ENCODE measurements at regions not wholly inside any gene's neighbourhood (a gene's known extent, or its start where the extent isn't known, plus 50 kb on each side); places are given as distances from the start of the nearest gene placed in this dataset.

DNA sequence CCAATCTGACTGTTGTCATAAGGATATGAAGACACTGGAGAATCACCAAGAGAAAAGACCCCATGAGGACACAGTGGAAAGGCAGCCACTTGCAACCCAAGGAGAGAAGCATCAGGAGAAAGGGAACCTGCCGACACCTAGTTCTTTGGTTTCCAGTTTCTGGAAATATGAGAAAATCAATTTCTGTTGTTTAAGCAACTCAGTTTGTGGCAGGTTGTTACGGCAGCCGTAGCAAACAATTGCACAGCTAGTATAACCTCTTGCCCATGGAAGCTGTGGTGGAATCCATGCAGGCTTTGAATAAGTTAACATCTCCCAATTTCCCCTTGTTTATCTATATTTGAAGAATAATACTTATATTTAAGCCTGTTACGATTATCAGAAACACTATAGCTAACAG lies 1103.0 kb upstream of the PHF14 start:
- no peaks in the 10 kb centered on the region for H3K79me2 ChIP-seq (ENCODE audit: low read length)
- no peak overlapping the region for H3K9ac ChIP-seq (ENCODE audit: low read length)
- no peaks in the 10 kb centered on the region for H4K20me1 ChIP-seq (ENCODE audit: insufficient read depth, low read length)
- H2AFZ ChIP-seq (ENCODE audit: low read length), result no peak overlapping the region
- no peak overlapping the region for H3K4me3 ChIP-seq (ENCODE audit: low read length)
- no peaks in the 10 kb centered on the region for H3K27me3 ChIP-seq (replicated peaks; ENCODE audit: insufficient read depth, low read length)
- no peaks in the 10 kb centered on the region for H3K9me2 ChIP-seq (replicated peaks; ENCODE audit: insufficient read depth, low read length)
- TF ChIP-seq EZH2phosphoT487 (IDR thresholded peaks at IDR 0.05; ENCODE audit: low read length), result no peak
- no peak for TF ChIP-seq EZH2 (optimal IDR thresholded peaks at IDR 0.05; ENCODE audit: low read depth, low read length)
- TF ChIP-seq, protein P1, sequence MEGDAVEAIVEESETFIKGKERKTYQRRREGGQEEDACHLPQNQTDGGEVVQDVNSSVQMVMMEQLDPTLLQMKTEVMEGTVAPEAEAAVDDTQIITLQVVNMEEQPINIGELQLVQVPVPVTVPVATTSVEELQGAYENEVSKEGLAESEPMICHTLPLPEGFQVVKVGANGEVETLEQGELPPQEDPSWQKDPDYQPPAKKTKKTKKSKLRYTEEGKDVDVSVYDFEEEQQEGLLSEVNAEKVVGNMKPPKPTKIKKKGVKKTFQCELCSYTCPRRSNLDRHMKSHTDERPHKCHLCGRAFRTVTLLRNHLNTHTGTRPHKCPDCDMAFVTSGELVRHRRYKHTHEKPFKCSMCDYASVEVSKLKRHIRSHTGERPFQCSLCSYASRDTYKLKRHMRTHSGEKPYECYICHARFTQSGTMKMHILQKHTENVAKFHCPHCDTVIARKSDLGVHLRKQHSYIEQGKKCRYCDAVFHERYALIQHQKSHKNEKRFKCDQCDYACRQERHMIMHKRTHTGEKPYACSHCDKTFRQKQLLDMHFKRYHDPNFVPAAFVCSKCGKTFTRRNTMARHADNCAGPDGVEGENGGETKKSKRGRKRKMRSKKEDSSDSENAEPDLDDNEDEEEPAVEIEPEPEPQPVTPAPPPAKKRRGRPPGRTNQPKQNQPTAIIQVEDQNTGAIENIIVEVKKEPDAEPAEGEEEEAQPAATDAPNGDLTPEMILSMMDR (IDR thresholded peaks at IDR 0.05; ENCODE audit: low read length), result no peak
- H3K36me3 ChIP-seq (replicated peaks; ENCODE audit: insufficient read depth, low read length), result no peaks in the 10 kb centered on the region
- H3K4me2 ChIP-seq (ENCODE audit: low read depth, low read length), result no peak overlapping the region
- H3F3A ChIP-seq (ENCODE audit: insufficient read depth, low read length), result no peaks in the 10 kb centered on the region
- H3K9me3 ChIP-seq (replicated peaks; ENCODE audit: insufficient read depth, low read length), result no peaks in the 10 kb centered on the region
- no peaks in the 10 kb centered on the region for H3K4me1 ChIP-seq (ENCODE audit: low read length)
- no peak for DNase-seq
- no peak overlapping the region for H3K27ac ChIP-seq (ENCODE audit: low read length)

DNA sequence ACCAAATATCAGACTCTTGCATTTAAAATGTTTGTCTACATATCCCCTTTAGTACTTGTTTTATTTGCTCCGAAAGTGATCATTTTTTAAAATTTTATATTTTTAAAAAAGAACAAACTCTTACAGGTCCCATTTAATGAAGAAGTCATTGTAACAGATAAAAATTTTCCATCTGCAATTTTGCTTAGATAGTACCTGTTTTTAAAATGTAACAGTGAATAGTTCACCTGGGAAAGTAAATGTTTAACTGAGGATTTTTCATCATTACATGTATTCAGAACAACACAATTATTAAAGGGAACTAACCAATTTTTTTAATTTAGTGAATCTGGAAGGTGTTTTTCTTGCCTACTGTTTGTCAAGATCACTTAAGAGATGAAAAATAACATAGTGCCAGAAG lies 1099.5 kb upstream of the PHF14 start:
- H3K9ac ChIP-seq (ENCODE audit: low read length), result no peak overlapping the region
- no peak overlapping the region for H2AFZ ChIP-seq (ENCODE audit: low read length)
- no peaks in the 10 kb centered on the region for H3K9me3 ChIP-seq (replicated peaks; ENCODE audit: insufficient read depth, low read length)
- no peak overlapping the region for H3K4me3 ChIP-seq (ENCODE audit: low read length)
- no peaks in the 10 kb centered on the region for H3K27me3 ChIP-seq (replicated peaks; ENCODE audit: insufficient read depth, low read length)
- no peaks in the 10 kb centered on the region for H3K4me1 ChIP-seq (ENCODE audit: low read length)
- H3K36me3 ChIP-seq (replicated peaks; ENCODE audit: insufficient read depth, low read length), result no peaks in the 10 kb centered on the region
- no peak overlapping the region for H3K27ac ChIP-seq (ENCODE audit: low read length)
- DNase-seq, result no peak
- no peaks in the 10 kb centered on the region for H3F3A ChIP-seq (ENCODE audit: insufficient read depth, low read length)
- no peak overlapping the region for H3K4me2 ChIP-seq (ENCODE audit: low read depth, low read length)
- no peaks in the 10 kb centered on the region for H4K20me1 ChIP-seq (ENCODE audit: insufficient read depth, low read length)
- TF ChIP-seq EZH2phosphoT487 (IDR thresholded peaks at IDR 0.05; ENCODE audit: low read length), result no peak
- no peak for TF ChIP-seq EZH2 (optimal IDR thresholded peaks at IDR 0.05; ENCODE audit: low read depth, low read length)
- TF ChIP-seq, protein P1 (IDR thresholded peaks at IDR 0.05; ENCODE audit: low read length), result no peak
- H3K9me2 ChIP-seq (replicated peaks; ENCODE audit: insufficient read depth, low read length), result no peaks in the 10 kb centered on the region
- H3K79me2 ChIP-seq (ENCODE audit: low read length), result no peaks in the 10 kb centered on the region

DNA sequence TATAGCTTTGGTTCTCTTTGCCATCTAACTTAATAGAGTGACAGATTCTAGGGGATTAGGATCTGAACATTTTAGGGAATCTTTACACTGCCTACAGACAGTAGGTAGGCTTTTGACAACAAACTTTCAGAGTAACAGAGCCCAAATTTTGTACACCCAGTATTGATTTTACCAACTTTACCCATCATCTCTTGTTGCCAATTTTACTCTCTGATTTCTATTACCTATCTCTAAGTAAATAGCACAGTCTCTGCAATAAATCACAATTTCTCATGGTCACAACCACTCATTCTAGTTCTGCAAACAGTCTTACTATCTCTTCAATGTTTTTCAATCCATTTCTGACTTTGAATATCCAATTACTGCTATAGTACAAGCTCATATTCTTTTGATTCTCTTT lies 1097.6 kb upstream of the PHF14 start:
- Histone ChIP-seq H2AFZ (ENCODE audit: low read length) (no peak overlapping the region), H3K36me3 (replicated peaks; ENCODE audit: insufficient read depth, low read length) (no peaks in the 10 kb centered on the region), H3K4me2 (ENCODE audit: low read depth, low read length) (no peak overlapping the region), H3K27ac (ENCODE audit: low read length) (no peak overlapping the region), H3K4me3 (ENCODE audit: low read length) (no peak overlapping the region), H3K9ac (ENCODE audit: low read length) (no peak overlapping the region), H3K27me3 (replicated peaks; ENCODE audit: insufficient read depth, low read length) (no peaks in the 10 kb centered on the region), H3K9me2 (replicated peaks; ENCODE audit: insufficient read depth, low read length) (no peaks in the 10 kb centered on the region), H3F3A (ENCODE audit: insufficient read depth, low read length) (no peaks in the 10 kb centered on the region), H3K9me3 (replicated peaks; ENCODE audit: insufficient read depth, low read length) (no peaks in the 10 kb centered on the region), H3K79me2 (ENCODE audit: low read length) (no peaks in the 10 kb centered on the region), H3K4me1 (ENCODE audit: low read length) (no peaks in the 10 kb centered on the region), H4K20me1 (ENCODE audit: insufficient read depth, low read length) (no peaks in the 10 kb centered on the region)
- TF ChIP-seq EZH2 (optimal IDR thresholded peaks at IDR 0.05; ENCODE audit: low read depth, low read length) (no peak), EZH2phosphoT487 (IDR thresholded peaks at IDR 0.05; ENCODE audit: low read length) (no peak)
- TF ChIP-seq, protein P1 (IDR thresholded peaks at IDR 0.05; ENCODE audit: low read length), result no peak
- no peak for DNase-seq

Measured in MM.1S (cell line).